ENCODE measurements at regions not wholly inside any gene's neighbourhood (a gene's known extent, or its start where the extent isn't known, plus 50 kb on each side); places are given as distances from the start of the nearest gene placed in this dataset.

- peak in 1 of 2 donors; percentile 1 for DNase-seq (ENCODE audit: low read depth in 1 of 2, low spot score in 1 of 2)
- Histone ChIP-seq H3K36me3 (no peaks in the 10 kb centered on the region), H3K27ac (no peak overlapping the region), H3K4me3 (no peak overlapping the region), H3K27me3 (no peaks in the 10 kb centered on the region), H3K4me1 (ENCODE audit: low read depth) (no peaks in the 10 kb centered on the region), H3K9me3 (ENCODE audit: low read depth) (no peaks in the 10 kb centered on the region)
- TF ChIP-seq CTCF (IDR thresholded peaks at IDR 0.05; ENCODE audit: low read depth, low read length) = no peak
Observed at GRCh38 chrX:17206584-17206983, 168.4 kb upstream of the NHS start.

- peak in 1 of 2 donors; percentile 2 for DNase-seq (ENCODE audit: low read depth in 1 of 2, low spot score in 1 of 2)
- no peaks in the 10 kb centered on the region for H3K9me3 ChIP-seq (ENCODE audit: low read depth)
- H3K36me3 ChIP-seq = no peaks in the 10 kb centered on the region
- H3K27me3 ChIP-seq = no peaks in the 10 kb centered on the region
- no peak overlapping the region for H3K4me3 ChIP-seq
- no peak for TF ChIP-seq CTCF (IDR thresholded peaks at IDR 0.05; ENCODE audit: low read depth, low read length)
- no peaks in the 10 kb centered on the region for H3K4me1 ChIP-seq (ENCODE audit: low read depth)
- no peak overlapping the region for H3K27ac ChIP-seq
Observed at GRCh38 chrX:17214962-17215361, 160.0 kb upstream of the NHS start.

GRCh38 chrX:17226736-17227135, 148.3 kb upstream of the NHS start:
- no peak for DNase-seq (ENCODE audit: low read depth in 1 of 2, low spot score in 1 of 2)
- H3K27ac ChIP-seq = no peak overlapping the region
- no peak for TF ChIP-seq CTCF (IDR thresholded peaks at IDR 0.05; ENCODE audit: low read depth, low read length)
- no peaks in the 10 kb centered on the region for H3K4me1 ChIP-seq (ENCODE audit: low read depth)
- H3K36me3 ChIP-seq = no peaks in the 10 kb centered on the region
- H3K9me3 ChIP-seq (ENCODE audit: low read depth) = no peaks in the 10 kb centered on the region
- no peak overlapping the region for H3K4me3 ChIP-seq
- H3K27me3 ChIP-seq = no peaks in the 10 kb centered on the region

GRCh38 chrX:17237146-17237545, 137.9 kb upstream of the NHS start:
- Histone ChIP-seq H3K27ac (no peak overlapping the region), H3K27me3 (no peaks in the 10 kb centered on the region), H3K4me1 (ENCODE audit: low read depth) (no peaks in the 10 kb centered on the region), H3K36me3 (no peaks in the 10 kb centered on the region), H3K4me3 (no peak overlapping the region), H3K9me3 (ENCODE audit: low read depth) (no peaks in the 10 kb centered on the region)
- no peak for DNase-seq (ENCODE audit: low read depth in 1 of 2, low spot score in 1 of 2)
- TF ChIP-seq CTCF (IDR thresholded peaks at IDR 0.05; ENCODE audit: low read depth, low read length) = no peak

- Histone ChIP-seq H3K9me3 (ENCODE audit: low read depth) (no peaks in the 10 kb centered on the region), H3K36me3 (no peaks in the 10 kb centered on the region), H3K4me3 (no peak overlapping the region), H3K27me3 (no peaks in the 10 kb centered on the region), H3K4me1 (ENCODE audit: low read depth) (no peaks in the 10 kb centered on the region), H3K27ac (no peak overlapping the region)
- peak; percentile 57 to 70 for DNase-seq (ENCODE audit: low read depth in 1 of 2, low spot score in 1 of 2)
- TF ChIP-seq CTCF (IDR thresholded peaks at IDR 0.05; ENCODE audit: low read depth, low read length) = peak; percentile 65
Observed at GRCh38 chrX:17242470-17242869, 132.5 kb upstream of the NHS start.

GRCh38 chrX:17247144-17247543, 127.9 kb upstream of the NHS start:
- Histone ChIP-seq H3K27ac (no peak overlapping the region), H3K36me3 (no peaks in the 10 kb centered on the region), H3K4me3 (no peak overlapping the region), H3K27me3 (no peaks in the 10 kb centered on the region), H3K9me3 (ENCODE audit: low read depth) (no peaks in the 10 kb centered on the region), H3K4me1 (ENCODE audit: low read depth) (no peaks in the 10 kb centered on the region)
- DNase-seq (ENCODE audit: low read depth in 1 of 2, low spot score in 1 of 2) = no peak
- no peak for TF ChIP-seq CTCF (IDR thresholded peaks at IDR 0.05; ENCODE audit: low read depth, low read length)
